ENCODE measurements at regions not wholly inside any gene's neighbourhood (a gene's known extent, or its start where the extent isn't known, plus 50 kb on each side); places are given as distances from the start of the nearest gene placed in this dataset.

DNA sequence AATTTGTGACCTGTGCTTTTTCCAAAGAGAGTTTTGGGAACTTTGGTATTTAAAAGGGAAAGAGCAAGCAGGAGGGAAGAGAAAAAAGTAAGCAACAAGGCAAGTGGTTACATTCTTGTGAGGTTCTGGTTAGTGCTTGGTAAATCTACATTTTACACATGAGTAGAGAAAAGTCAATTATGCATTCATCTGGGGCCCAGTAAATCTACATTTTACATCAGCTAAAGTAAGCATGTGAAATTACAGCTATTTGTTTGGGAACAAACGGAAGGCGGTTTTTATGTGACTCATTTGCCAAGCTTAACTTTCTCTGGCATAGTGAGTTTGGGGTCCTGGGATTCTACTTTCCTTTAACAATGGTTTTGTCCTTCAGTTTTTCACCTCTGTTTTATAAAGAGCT, 102.2 kb downstream of the SNX18 start:
- DNase-seq (ENCODE audit: low read depth, low spot score) = no peak

DNA sequence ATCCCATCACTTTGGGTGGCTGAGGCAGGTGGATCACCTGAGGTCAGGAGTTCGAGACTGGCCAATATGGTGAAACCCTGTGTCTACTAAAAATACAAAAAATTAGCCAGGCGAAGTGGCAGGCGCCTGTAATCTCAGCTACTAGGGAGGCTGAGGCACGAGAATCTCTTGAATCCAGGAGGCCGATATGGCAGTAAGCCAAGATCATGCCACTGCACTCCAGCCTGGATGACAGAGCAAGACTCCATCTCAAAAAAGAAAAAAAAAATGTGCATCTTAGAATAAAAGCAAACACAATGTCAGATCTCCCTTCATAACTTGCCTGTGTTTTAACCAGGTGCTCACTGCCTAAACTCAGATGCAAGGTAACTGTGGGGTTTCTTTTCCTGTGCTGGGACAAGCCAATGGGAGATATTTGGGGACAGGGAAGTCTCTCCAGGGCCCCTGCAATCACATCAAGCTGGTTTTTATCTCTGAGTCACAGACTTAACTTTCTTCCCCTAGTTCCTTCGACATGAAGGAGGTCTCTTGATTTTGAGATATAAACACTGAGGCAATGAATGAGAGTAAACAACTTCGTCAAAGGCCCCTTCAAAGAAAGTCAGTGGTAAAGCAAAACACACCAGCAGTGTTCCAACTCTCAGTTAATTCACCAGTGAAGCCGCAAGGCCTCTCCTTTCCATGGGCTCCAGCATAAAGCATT, 99.1 kb downstream of the SNX18 start:
- no peak for DNase-seq (ENCODE audit: low read depth, low spot score)

DNA sequence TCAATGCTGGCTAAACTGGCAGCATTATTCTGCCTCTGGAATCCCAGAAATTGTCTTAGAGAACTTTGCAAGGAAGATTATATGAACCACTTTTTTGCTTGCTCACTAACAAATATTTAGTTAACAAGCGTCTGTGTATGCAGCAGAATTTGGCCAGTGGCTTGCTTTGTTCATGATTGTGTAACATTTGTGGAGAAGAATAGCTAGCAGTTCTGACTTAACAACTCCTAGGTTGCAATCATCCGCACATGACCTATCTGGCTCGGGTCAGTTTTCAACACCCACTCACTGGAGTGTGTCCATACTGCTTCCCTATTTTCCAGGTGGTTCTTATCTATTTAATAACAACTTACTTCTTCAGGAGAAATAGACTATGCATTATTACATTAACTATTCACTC, 98.5 kb downstream of the SNX18 start:
- no peak for DNase-seq (ENCODE audit: low read depth, low spot score)

DNA sequence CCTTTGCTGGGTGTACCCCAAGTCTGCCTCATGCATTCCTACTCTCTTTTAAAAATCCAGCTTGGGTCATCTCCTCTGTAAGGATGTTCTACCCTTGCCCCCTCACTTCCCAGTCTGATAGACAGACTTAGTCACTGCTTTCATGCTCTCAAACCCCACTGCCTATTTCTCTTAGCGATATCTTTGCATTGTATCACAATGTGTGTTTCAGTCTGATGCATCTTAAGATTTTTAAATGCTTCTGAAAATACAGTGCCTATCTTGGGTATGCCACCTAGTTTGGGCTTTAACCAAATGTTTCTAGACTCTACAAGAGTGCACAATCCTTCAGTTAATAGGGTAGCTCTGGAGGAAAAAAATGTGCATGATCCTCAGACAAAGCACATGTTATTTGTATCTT, 97.8 kb downstream of the SNX18 start:
- DNase-seq (ENCODE audit: low read depth, low spot score) = no peak

DNA sequence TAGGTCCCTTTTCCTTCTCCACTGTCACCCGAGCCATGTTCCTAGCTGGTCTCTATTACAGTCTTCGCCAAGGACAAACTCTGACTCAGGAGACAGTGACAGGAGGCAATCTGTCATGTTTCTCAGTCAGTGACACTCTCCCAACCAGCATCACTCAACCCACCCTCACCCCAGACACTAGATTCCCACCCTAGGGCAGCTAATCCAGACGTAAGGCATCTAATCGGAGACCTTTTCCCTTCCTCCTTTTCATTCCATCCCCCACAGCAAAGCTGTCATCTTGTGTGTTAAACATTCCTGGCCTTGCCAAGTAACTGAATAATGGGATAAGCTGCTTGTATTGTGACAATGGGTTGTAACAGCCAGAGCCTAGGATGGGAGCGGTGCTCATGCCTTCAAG, 95.2 kb downstream of the SNX18 start:
- DNase-seq (ENCODE audit: low read depth, low spot score) = no peak

DNA sequence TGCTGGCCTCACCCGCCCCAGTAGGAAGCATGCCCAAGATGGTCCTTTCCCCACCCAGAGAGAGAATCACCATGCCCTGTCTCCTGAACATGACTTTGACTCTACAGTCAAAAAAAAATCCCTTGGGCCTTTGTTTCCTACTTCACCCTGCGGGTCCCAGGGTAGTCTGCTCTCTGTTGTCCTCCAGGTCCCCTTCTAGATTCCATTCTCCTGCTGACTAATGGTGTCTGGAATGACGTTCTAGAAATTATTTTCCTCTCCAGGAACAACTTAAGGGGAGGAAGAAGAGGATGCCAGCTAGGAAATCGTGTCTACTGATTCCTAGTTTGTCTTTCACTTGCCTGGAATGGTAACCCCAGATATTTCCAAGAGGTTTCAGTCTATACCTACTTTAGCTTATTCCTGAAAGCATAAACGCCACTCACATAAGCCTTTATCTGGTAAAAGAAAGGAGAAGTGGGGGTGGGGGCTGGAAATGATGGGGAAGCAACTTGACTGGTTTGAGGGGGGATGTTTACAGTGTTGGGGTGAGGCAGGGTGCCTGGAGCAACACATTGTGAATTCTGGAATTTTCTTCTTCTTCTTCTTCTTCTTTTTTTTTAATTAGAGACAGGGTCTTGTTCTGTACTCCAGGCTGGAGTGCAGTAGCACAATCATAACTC, 93.9 kb downstream of the SNX18 start:
- DNase-seq (ENCODE audit: low read depth, low spot score) = no peak

DNA sequence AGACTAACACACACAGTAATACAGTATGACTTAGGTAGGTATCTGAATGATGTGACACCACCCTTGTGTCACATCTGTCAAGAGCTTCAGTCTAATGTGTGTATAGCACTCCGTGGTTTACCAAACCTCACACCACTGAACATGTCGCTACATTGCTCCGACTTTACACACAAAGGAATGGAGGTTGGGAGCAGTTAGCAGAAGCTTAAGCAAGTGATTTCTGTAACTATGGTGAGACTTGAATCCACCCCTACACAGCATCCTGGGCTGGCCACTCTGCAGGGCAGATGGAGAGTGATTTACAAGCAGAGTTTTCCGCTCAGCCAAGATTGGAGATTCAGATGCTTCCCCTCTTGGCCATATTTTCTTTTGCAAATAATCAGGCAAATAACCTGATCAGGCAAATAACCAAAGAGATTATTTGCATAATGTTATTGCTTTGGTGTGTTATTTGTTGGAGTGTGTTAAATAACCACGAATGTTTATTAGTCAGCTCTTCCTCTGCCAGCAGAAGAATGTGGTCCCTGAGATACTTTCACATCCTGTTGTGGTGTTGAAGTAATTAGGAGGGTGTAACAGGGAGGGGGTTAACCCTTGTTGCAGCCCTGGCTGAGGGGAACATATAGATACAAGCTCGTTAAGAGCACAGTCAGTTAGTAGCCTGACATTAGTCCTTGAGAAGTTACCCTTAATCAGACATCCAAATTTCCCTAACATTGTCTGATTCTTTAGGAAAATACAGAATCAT, 92.8 kb downstream of the SNX18 start:
- no peak for DNase-seq (ENCODE audit: low read depth, low spot score)

DNA sequence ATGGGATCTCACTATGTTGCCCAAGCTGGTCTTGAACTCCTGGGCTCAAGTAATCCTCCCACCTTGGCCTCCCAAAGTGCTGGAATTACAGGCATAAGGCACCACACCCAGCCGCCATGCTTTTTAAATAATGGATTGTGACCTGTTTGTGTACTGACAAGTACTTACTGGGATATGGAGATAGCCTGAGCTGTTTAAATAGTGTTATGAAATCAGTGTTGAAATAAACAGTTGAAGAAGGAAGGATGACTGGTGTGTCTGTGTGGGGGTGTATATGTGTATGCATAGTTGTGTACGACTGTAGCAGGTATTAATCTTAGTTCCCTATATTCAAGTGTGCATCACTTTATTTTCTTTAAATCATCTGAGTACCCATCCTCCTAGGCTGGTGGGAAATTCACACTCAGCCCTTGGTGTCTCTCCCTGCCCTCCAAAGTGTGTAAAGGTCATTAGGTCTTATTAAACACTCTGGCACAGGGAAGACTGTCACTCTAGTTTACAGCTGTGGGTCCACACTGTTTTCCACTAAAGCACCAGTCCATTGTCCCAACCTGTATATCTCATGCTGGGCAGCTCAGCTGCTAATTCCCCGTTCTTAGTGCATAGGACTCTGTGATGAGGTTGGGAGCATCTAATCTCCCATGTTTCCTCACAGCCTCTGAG, 91.0 kb downstream of the SNX18 start:
- DNase-seq (ENCODE audit: low read depth, low spot score) = no peak

DNA sequence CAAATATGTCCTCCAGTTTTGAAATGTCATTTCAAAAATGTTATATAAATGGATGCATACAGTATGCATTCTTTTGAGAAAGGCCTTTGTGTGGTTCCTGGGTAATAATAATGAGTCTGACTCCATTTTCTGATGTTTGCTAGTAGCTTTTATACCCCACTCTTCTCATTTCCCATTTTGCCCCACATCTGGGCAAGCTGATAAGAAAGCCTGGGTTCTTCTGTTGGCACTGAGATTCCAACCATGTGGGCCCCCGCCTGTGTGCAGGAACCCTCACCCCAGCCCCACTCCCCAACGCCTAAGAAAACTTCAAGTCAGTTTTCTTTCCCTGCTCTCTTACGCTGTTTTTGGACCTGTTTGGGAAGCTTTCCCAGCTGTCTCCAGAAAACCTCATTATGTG, 89.4 kb downstream of the SNX18 start:
- no peak for DNase-seq (ENCODE audit: low read depth, low spot score)

DNA sequence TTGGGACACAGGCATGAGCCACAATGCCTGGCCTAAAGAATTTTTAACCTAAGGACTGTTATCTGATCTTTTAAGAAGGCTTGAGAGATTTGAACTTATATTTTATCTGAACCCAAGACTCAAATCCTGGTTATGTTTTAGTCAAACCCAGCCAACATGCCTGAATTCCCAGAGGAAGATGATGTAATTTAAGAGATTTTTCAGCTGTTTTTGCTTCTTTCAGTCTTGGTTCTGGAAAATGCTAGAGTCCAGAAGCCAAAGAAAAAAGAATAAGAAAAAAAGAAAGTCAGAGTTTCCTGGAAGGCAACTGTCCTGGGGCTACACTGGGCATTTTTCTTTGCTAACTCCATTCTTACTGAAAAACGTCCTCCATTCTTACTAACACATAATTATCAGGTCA, 85.8 kb downstream of the SNX18 start:
- DNase-seq (ENCODE audit: low read depth, low spot score) = no peak

DNA sequence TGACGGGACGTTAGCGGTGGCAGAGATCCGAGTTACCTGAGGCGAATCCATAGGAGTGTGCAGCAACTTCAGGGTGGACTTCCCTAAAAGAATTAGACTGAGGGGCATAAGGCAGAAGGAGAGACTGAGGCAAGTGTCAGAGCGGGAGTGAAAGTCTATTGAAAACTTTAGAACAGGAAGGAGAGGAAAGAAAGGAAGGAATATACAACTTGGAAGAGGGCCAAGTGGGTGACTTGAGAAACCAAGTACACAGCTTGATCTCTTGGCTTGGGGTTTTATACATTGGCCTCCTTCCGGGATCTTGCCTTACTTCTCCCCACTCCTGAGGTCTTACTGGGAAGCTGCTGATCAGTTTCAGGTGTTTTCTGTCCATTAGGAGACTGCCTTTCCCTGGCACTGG, 84.9 kb downstream of the SNX18 start:
- no peak for DNase-seq (ENCODE audit: low read depth, low spot score)

DNA sequence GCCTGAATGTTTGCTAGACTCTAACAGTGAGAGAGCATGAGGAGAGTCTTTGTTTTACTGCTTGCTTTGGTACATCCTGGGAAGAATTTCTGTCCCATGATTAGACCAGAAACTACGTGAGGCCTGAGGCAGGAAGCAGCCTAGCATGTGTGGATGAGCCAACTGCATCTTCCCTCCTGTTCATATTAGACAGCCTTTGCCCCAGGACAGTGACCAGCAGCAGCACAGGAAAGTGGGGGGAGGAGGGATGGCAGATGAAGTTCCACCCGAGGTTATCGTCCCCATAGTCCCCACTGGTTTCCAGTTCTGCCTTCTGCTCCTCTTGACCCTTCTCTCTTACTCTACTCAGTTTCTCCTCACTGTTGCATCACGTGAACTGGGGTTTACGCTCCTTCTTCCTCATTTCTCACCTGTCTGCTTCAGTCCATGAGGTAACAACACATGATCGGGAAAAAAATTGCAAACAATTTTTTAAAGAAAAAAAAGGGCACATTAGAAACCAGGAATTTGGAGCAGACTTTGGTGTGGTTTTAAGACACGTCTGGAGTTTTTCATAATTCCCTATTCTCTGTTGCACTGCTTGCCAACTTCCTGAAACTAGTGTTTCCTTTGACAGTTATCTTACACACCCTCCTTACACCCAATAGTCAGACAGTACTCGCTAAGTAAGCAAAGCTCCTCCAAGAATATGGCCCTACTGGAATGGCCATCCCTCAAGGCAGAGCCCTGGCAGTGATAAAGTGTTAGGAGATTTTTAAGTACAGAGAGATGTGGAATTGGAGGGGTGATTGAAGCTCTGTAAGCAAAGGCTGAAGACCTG, 84.1 kb downstream of the SNX18 start:
- no peak for DNase-seq (ENCODE audit: low read depth, low spot score)
